Astrocyte (in vitro differentiated cells and primary cell): ENCODE measurements at regions not wholly inside any gene's neighbourhood (a gene's known extent, or its start where the extent isn't known, plus 50 kb on each side); places are given as distances from the start of the nearest gene placed in this dataset.

ENCODE experiments used
- CTCF ChIP-seq: IDR thresholded peaks from 2 replicates; pipeline ENCODE4 v1.5.1; 2011; ENCODE audit warnings: low read depth, mild to moderate bottlenecking, inconsistent platforms, low read length, moderate library complexity; ENCODE audit not compliant: insufficient read depth
- EZH2 ChIP-seq: IDR thresholded peaks from 2 replicates; pipeline ENCODE4 v1.6.1; 2012; ENCODE audit warnings: mild to moderate bottlenecking, low read length, inconsistent platforms; ENCODE audit not compliant: insufficient read depth

GRCh38 chr2:103788389-103788788, 1026.6 kb downstream of the TMEM182 start:
- TF ChIP-seq CTCF (no peak), EZH2 (no peak)
